ENCODE measurements at regions not wholly inside any gene's neighbourhood (a gene's known extent, or its start where the extent isn't known, plus 50 kb on each side); places are given as distances from the start of the nearest gene placed in this dataset.

GRCh38 chrX:98077440-98077839 is 1193.7 kb downstream of the RPA4 start:
- TF ChIP-seq, protein P1, sequence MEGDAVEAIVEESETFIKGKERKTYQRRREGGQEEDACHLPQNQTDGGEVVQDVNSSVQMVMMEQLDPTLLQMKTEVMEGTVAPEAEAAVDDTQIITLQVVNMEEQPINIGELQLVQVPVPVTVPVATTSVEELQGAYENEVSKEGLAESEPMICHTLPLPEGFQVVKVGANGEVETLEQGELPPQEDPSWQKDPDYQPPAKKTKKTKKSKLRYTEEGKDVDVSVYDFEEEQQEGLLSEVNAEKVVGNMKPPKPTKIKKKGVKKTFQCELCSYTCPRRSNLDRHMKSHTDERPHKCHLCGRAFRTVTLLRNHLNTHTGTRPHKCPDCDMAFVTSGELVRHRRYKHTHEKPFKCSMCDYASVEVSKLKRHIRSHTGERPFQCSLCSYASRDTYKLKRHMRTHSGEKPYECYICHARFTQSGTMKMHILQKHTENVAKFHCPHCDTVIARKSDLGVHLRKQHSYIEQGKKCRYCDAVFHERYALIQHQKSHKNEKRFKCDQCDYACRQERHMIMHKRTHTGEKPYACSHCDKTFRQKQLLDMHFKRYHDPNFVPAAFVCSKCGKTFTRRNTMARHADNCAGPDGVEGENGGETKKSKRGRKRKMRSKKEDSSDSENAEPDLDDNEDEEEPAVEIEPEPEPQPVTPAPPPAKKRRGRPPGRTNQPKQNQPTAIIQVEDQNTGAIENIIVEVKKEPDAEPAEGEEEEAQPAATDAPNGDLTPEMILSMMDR (optimal IDR thresholded peaks at IDR 0.05 in 1 of 3, IDR thresholded peaks at IDR 0.05 in 1 of 3, conservative IDR thresholded peaks at IDR 0.05 in 1 of 3; ENCODE audit: extremely low read depth in 1 of 3, insufficient read depth in 2 of 3, low read length in 3 of 3), result no peak
- TF ChIP-seq EZH2 (IDR thresholded peaks at IDR 0.05; ENCODE audit: low read length), result no peak

All from keratinocyte (primary cell).